IPS-18a (cell line): ENCODE measurements at regions not wholly inside any gene's neighbourhood (a gene's known extent, or its start where the extent isn't known, plus 50 kb on each side); places are given as distances from the start of the nearest gene placed in this dataset.

Experiments used
- H3K27ac ChIP-seq: one replicate; pipeline ENCODE4 v1.5.1; 2013; ENCODE audit warnings: low read length
- H3K27me3 ChIP-seq: one replicate; pipeline ENCODE4 v1.6.1; 2013; ENCODE audit warnings: mild to moderate bottlenecking, low read length; ENCODE audit not compliant: control insufficient read depth, insufficient read depth
- H3K36me3 ChIP-seq: one replicate; pipeline ENCODE4 v1.6.1; 2013; ENCODE audit warnings: low read depth, low read length; ENCODE audit not compliant: control insufficient read depth
- H3K4me1 ChIP-seq: one replicate; pipeline ENCODE4 v1.6.1; 2013; ENCODE audit warnings: low read depth, low read length; ENCODE audit not compliant: control insufficient read depth
- H3K4me3 ChIP-seq: one replicate; pipeline ENCODE4 v1.5.1; 2013; ENCODE audit warnings: low read length
- H3K9ac ChIP-seq: one replicate; pipeline ENCODE4 v1.6.1; 2013; ENCODE audit warnings: mild to moderate bottlenecking, low read length, moderate library complexity
- H3K9me3 ChIP-seq: one replicate; pipeline ENCODE4 v1.6.1; 2013; ENCODE audit warnings: low read depth, low read length; ENCODE audit not compliant: control insufficient read depth

GRCh38 chr22:49237703-49238102 lies 590.0 kb downstream of the BRD1 start:
- no peak overlapping the region for H3K9ac ChIP-seq
- no peaks in the 10 kb centered on the region for H3K36me3 ChIP-seq
- peaks cover 4% of the 10 kb centered on the region for H3K4me1 ChIP-seq
- no peaks in the 10 kb centered on the region for H3K9me3 ChIP-seq
- no peak overlapping the region for H3K27ac ChIP-seq
- no peak overlapping the region for H3K4me3 ChIP-seq
- H3K27me3 ChIP-seq: no peaks in the 10 kb centered on the region

- H3K27ac ChIP-seq: no peak overlapping the region
- peaks cover 4% of the 10 kb centered on the region for H3K4me1 ChIP-seq
- H3K36me3 ChIP-seq: no peaks in the 10 kb centered on the region
- H3K9me3 ChIP-seq: no peaks in the 10 kb centered on the region
- H3K4me3 ChIP-seq: no peak overlapping the region
- no peaks in the 10 kb centered on the region for H3K27me3 ChIP-seq
- H3K9ac ChIP-seq: no peak overlapping the region
Measured at GRCh38 chr22:49237279-49237678, 590.4 kb downstream of the BRD1 start.

GRCh38 chr22:49236541-49237075 lies 591.1 kb downstream of the BRD1 start:
- no peak overlapping the region for H3K27ac ChIP-seq
- peaks cover 4% of the 10 kb centered on the region for H3K4me1 ChIP-seq
- no peaks in the 10 kb centered on the region for H3K36me3 ChIP-seq
- no peaks in the 10 kb centered on the region for H3K9me3 ChIP-seq
- no peak overlapping the region for H3K9ac ChIP-seq
- no peaks in the 10 kb centered on the region for H3K27me3 ChIP-seq
- no peak overlapping the region for H3K4me3 ChIP-seq

- Histone ChIP-seq H3K36me3 (no peaks in the 10 kb centered on the region), H3K9me3 (no peaks in the 10 kb centered on the region), H3K4me3 (no peak overlapping the region), H3K9ac (no peak overlapping the region), H3K27me3 (no peaks in the 10 kb centered on the region), H3K27ac (no peak overlapping the region), H3K4me1 (peaks cover 4% of the 10 kb centered on the region)
Measured at GRCh38 chr22:49235463-49236300, 592.0 kb downstream of the BRD1 start.

- H3K27ac ChIP-seq: no peak overlapping the region
- no peaks in the 10 kb centered on the region for H3K9me3 ChIP-seq
- no peak overlapping the region for H3K4me3 ChIP-seq
- peaks cover 4% of the 10 kb centered on the region for H3K4me1 ChIP-seq
- no peaks in the 10 kb centered on the region for H3K27me3 ChIP-seq
- H3K9ac ChIP-seq: no peak overlapping the region
- no peaks in the 10 kb centered on the region for H3K36me3 ChIP-seq
Measured at GRCh38 chr22:49234459-49234858, 593.2 kb downstream of the BRD1 start.

GRCh38 chr22:49233507-49234100 lies 594.1 kb downstream of the BRD1 start:
- H3K4me1 ChIP-seq: peaks cover 4% of the 10 kb centered on the region

GRCh38 chr22:49232319-49233067 lies 595.2 kb downstream of the BRD1 start:
- Histone ChIP-seq H3K9ac (no peak overlapping the region), H3K27me3 (no peaks in the 10 kb centered on the region), H3K27ac (no peak overlapping the region), H3K9me3 (no peaks in the 10 kb centered on the region), H3K4me3 (no peak overlapping the region), H3K36me3 (no peaks in the 10 kb centered on the region), H3K4me1 (peaks cover 4% of the 10 kb centered on the region)

More at GRCh38 chr22:49233507-49234100, 594.1 kb downstream of the BRD1 start:
- Histone ChIP-seq H3K36me3 (no peaks in the 10 kb centered on the region), H3K27ac (no peak overlapping the region), H3K4me3 (no peak overlapping the region), H3K9me3 (no peaks in the 10 kb centered on the region), H3K9ac (no peak overlapping the region), H3K27me3 (no peaks in the 10 kb centered on the region)

- H3K27ac ChIP-seq: no peak overlapping the region
- H3K4me3 ChIP-seq: no peak overlapping the region
- H3K9ac ChIP-seq: no peak overlapping the region
- H3K4me1 ChIP-seq: no peaks in the 10 kb centered on the region
- no peaks in the 10 kb centered on the region for H3K36me3 ChIP-seq
- H3K9me3 ChIP-seq: no peaks in the 10 kb centered on the region
- no peaks in the 10 kb centered on the region for H3K27me3 ChIP-seq
Measured at GRCh38 chr22:49230194-49230577, 597.5 kb downstream of the BRD1 start.

GRCh38 chr22:49229483-49230193 lies 598.0 kb downstream of the BRD1 start:
- no peaks in the 10 kb centered on the region for H3K9me3 ChIP-seq
- H3K36me3 ChIP-seq: no peaks in the 10 kb centered on the region
- no peak overlapping the region for H3K27ac ChIP-seq
- H3K27me3 ChIP-seq: no peaks in the 10 kb centered on the region
- H3K9ac ChIP-seq: no peak overlapping the region
- H3K4me3 ChIP-seq: no peak overlapping the region
- no peaks in the 10 kb centered on the region for H3K4me1 ChIP-seq

- Histone ChIP-seq H3K27ac (no peak overlapping the region), H3K4me3 (no peak overlapping the region), H3K27me3 (no peaks in the 10 kb centered on the region), H3K36me3 (no peaks in the 10 kb centered on the region), H3K9me3 (no peaks in the 10 kb centered on the region), H3K4me1 (no peaks in the 10 kb centered on the region), H3K9ac (no peak overlapping the region)
Measured at GRCh38 chr22:49228431-49229037, 599.1 kb downstream of the BRD1 start.

- no peaks in the 10 kb centered on the region for H3K4me1 ChIP-seq
- no peak overlapping the region for H3K27ac ChIP-seq
- H3K4me3 ChIP-seq: no peak overlapping the region
- H3K9ac ChIP-seq: no peak overlapping the region
- no peaks in the 10 kb centered on the region for H3K27me3 ChIP-seq
- no peaks in the 10 kb centered on the region for H3K9me3 ChIP-seq
- no peaks in the 10 kb centered on the region for H3K36me3 ChIP-seq
Measured at GRCh38 chr22:49227670-49228069, 600.0 kb downstream of the BRD1 start.
